GM13977 (cell line): ENCODE measurements at regions not wholly inside any gene's neighbourhood (a gene's known extent, or its start where the extent isn't known, plus 50 kb on each side); places are given as distances from the start of the nearest gene placed in this dataset.

ENCODE experiments used
- DNase-seq: peaks from one replicate; pipeline ENCODE4 v3.0.0; 2012; ENCODE audit warnings: low spot score
- CTCF ChIP-seq: IDR thresholded peaks from 2 replicates; pipeline ENCODE4 v1.5.1; 2012; ENCODE audit warnings: mild to moderate bottlenecking, control low read depth; ENCODE audit not compliant: insufficient read depth; ENCODE audit errors: extremely low read depth, missing control alignments
- in situ Hi-C: fragments of 300-500 bp; cut with MboI; formaldehyde crosslinking; loops from one replicate; pipeline ENCODE4 v1.12.0; 2022; ENCODE audit warnings: low sequenced_read_pairs, low pct_unique_long_range_greater_than_20kb, mixed read lengths, inconsistent platforms; ENCODE audit not compliant: unreplicated experiment

GRCh38 chr18:26764586-26764985 is 100.9 kb downstream of the AQP4 start:
- no peak for TF ChIP-seq CTCF
- in situ Hi-C loops = no loop called here
- no peak for DNase-seq

GRCh38 chr18:26764177-26764576 is 101.3 kb downstream of the AQP4 start:
- DNase-seq = no peak
- TF ChIP-seq CTCF = no peak
- in situ Hi-C loops = no loop called here

GRCh38 chr18:26763446-26764110 is 101.9 kb downstream of the AQP4 start:
- no peak for DNase-seq
- in situ Hi-C loops = no loop called here
- TF ChIP-seq CTCF = no peak

GRCh38 chr18:26757263-26758019 is 108.1 kb downstream of the AQP4 start:
- DNase-seq = no peak
- no peak for TF ChIP-seq CTCF
- in situ Hi-C loops = no loop called here

- no peak for DNase-seq
- TF ChIP-seq CTCF = no peak
- in situ Hi-C loops = no loop called here
These were observed 109.0 kb downstream of the AQP4 start for GRCh38 chr18:26756556-26756955.

GRCh38 chr18:26746826-26747475 is 118.6 kb downstream of the AQP4 start:
- no peak for DNase-seq
- in situ Hi-C loops = no loop called here
- TF ChIP-seq CTCF = no peak
